ENCODE measurements at regions not wholly inside any gene's neighbourhood (a gene's known extent, or its start where the extent isn't known, plus 50 kb on each side); places are given as distances from the start of the nearest gene placed in this dataset.

- no peak for DNase-seq (ENCODE audit: low read depth, low spot score)
- H3K4me3 ChIP-seq (ENCODE audit: low read depth, low read length), result no peak overlapping the region
- H3K9me3 ChIP-seq (ENCODE audit: control insufficient read depth, insufficient read depth, low read length), result no peaks in the 10 kb centered on the region
- ChIA-PET CTCF (no interaction called here), POLR2A (no interaction called here)
- TF ChIP-seq CTCF (IDR thresholded peaks at IDR 0.05; ENCODE audit: low read depth, low read length), result no peak
- H3K27me3 ChIP-seq (ENCODE audit: control insufficient read depth, insufficient read depth, low read length), result peaks cover 6% of the 10 kb centered on the region
- H3K27ac ChIP-seq (ENCODE audit: low read depth, low read length), result no peak overlapping the region
These were observed 168.8 kb upstream of the TOPAZ1 start for GRCh38 chr3:44072601-44073540.

DNA sequence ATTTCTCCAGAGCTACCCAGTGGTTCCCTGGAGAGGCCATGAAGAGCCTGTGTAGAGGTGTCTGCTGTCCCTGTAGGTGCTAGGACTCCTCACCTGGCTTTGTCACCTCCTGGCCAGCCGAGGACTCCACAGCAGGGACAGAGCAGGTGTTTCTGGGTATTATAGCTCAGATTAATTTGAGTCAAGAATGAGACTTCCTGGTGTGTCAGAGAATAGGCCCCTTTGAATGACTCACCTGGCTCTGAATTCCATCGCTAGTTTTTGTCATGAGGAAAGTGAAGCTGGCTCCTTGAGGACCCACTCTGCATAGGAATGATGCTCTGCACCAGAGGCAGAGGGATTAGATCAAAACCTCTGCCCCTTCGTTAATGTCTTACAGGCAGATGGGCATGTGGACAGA is 167.5 kb upstream of the TOPAZ1 start:
- no peaks in the 10 kb centered on the region for H3K9me3 ChIP-seq (ENCODE audit: control insufficient read depth, insufficient read depth, low read length)
- ChIA-PET CTCF (no interaction called here), POLR2A (no interaction called here)
- no peak overlapping the region for H3K4me3 ChIP-seq (ENCODE audit: low read depth, low read length)
- no peak for DNase-seq (ENCODE audit: low read depth, low spot score)
- TF ChIP-seq CTCF (IDR thresholded peaks at IDR 0.05; ENCODE audit: low read depth, low read length), result no peak
- peaks cover 3% of the 10 kb centered on the region for H3K27me3 ChIP-seq (ENCODE audit: control insufficient read depth, insufficient read depth, low read length)
- H3K27ac ChIP-seq (ENCODE audit: low read depth, low read length), result no peak overlapping the region

- no peak for DNase-seq (ENCODE audit: low read depth, low spot score)
- Histone ChIP-seq H3K9me3 (ENCODE audit: control insufficient read depth, insufficient read depth, low read length) (no peaks in the 10 kb centered on the region), H3K4me3 (ENCODE audit: low read depth, low read length) (no peak overlapping the region), H3K27me3 (ENCODE audit: control insufficient read depth, insufficient read depth, low read length) (peaks cover 6% of the 10 kb centered on the region), H3K27ac (ENCODE audit: low read depth, low read length) (no peak overlapping the region)
- no peak for TF ChIP-seq CTCF (IDR thresholded peaks at IDR 0.05; ENCODE audit: low read depth, low read length)
- ChIA-PET CTCF (interaction anchor here (0.6 kb wide), 1 partner anchor 51 kb away, joined by 3 read pairs; no protein-coding TSS in a partner anchor), POLR2A (interaction anchor here (0.6 kb wide), 1 partner anchor 18 kb away, joined by 4 read pairs; no protein-coding TSS in a partner anchor)
These were observed 165.4 kb upstream of the TOPAZ1 start for GRCh38 chr3:44076221-44076829.

DNA sequence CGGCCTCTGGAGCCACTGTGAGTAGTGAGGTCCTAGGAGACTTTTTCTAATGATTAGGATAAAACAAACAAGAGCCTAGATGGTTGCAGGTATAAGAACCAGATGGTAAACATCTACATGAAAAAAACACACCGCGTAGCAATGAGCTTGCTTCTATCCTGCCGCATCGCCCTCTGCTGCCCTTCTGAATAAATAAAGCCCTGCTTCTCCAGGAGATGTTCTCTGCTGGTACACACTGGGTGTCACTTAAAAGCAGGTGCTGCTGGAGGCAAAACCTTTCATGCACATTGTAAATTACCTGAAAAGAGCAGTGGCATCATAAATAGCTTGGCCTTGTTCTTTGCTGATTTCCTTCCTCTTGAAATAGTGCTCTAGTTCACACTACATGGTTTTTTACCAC is 164.4 kb upstream of the TOPAZ1 start:
- H3K9me3 ChIP-seq (ENCODE audit: control insufficient read depth, insufficient read depth, low read length), result no peaks in the 10 kb centered on the region
- H3K27ac ChIP-seq (ENCODE audit: low read depth, low read length), result no peak overlapping the region
- ChIA-PET POLR2A (no interaction called here), CTCF (interaction anchor here (0.6 to 1.2 kb wide), 4 partner anchors 50 to 535 kb away, joined by 3 read pairs; no protein-coding TSS in a partner anchor)
- TF ChIP-seq CTCF (IDR thresholded peaks at IDR 0.05; ENCODE audit: low read depth, low read length), result no peak
- H3K27me3 ChIP-seq (ENCODE audit: control insufficient read depth, insufficient read depth, low read length), result peaks cover 6% of the 10 kb centered on the region
- no peak overlapping the region for H3K4me3 ChIP-seq (ENCODE audit: low read depth, low read length)
- no peak for DNase-seq (ENCODE audit: low read depth, low spot score)

DNA sequence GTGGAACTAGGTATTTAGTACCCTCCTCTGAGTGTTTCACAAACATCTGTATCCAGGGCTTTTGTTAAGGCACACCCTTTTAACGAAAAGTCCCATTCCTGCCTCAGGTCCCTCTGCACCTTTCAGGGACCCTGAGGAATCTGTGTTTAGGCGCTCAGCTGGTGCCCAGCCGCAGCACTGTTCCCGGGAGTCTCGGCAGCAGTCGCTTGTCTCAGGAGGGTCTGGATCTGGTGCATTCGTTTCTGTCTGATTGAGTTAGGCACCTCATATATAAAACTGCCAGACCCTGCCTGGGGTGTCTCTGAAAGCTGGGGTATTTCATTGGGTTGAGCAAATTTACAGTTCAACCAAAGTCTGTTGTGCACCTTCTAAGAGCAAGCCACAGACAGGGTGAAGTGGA is 162.8 kb upstream of the TOPAZ1 start:
- H3K9me3 ChIP-seq (ENCODE audit: control insufficient read depth, insufficient read depth, low read length), result no peaks in the 10 kb centered on the region
- no peak for TF ChIP-seq CTCF (IDR thresholded peaks at IDR 0.05; ENCODE audit: low read depth, low read length)
- no peak overlapping the region for H3K27ac ChIP-seq (ENCODE audit: low read depth, low read length)
- no peak overlapping the region for H3K4me3 ChIP-seq (ENCODE audit: low read depth, low read length)
- CTCF ChIA-PET, result no interaction called here
- DNase-seq (ENCODE audit: low read depth, low spot score), result no peak
- H3K27me3 ChIP-seq (ENCODE audit: control insufficient read depth, insufficient read depth, low read length), result peaks cover 9% of the 10 kb centered on the region
- POLR2A ChIA-PET, result no interaction called here

Data from AG04450 (cell line).